Activated naive CD4-positive, alpha-beta T cell treated with anti-CD3 and anti-CD28 coated beads, Interleukin-2, amount 50 U/mL, for 24 hours (primary cell): ENCODE measurements at regions not wholly inside any gene's neighbourhood (a gene's known extent, or its start where the extent isn't known, plus 50 kb on each side); places are given as distances from the start of the nearest gene placed in this dataset.
"Not testable (repeated sequence)": the region's sequence is repeated elsewhere in the genome, so short reads cannot be mapped to it uniquely, and the experiment has no call there.

Source experiments
- H3K27ac Mint-ChIP-seq: one replicate; pipeline ENCODE4 v1.8.0; 2021; ENCODE audit warnings: mild to moderate bottlenecking, mixed read lengths
- H3K27me3 Mint-ChIP-seq: one replicate; pipeline ENCODE4 v1.8.0; 2021; ENCODE audit warnings: mixed read lengths
- H3K36me3 Mint-ChIP-seq: one replicate; pipeline ENCODE4 v1.8.0; 2021; ENCODE audit warnings: mixed read lengths
- H3K4me1 Mint-ChIP-seq: one replicate; pipeline ENCODE4 v1.8.0; 2021; ENCODE audit warnings: mixed read lengths
- H3K4me3 Mint-ChIP-seq: one replicate; pipeline ENCODE4 v1.8.0; 2021; ENCODE audit warnings: mild to moderate bottlenecking, mixed read lengths
- H3K9me3 Mint-ChIP-seq: one replicate; pipeline ENCODE4 v1.8.0; 2021; ENCODE audit warnings: mixed read lengths

- not testable (repeated sequence) for H3K36me3 Mint-ChIP-seq, H3K4me3 Mint-ChIP-seq, H3K27me3 Mint-ChIP-seq, H3K9me3 Mint-ChIP-seq, H3K27ac Mint-ChIP-seq, H3K4me1 Mint-ChIP-seq
Observed at GRCh38 chr10:47656732-47657131, 106.7 kb downstream of the SYT15B start.

GRCh38 chr10:47654161-47654560 lies 109.2 kb downstream of the SYT15B start:
- H3K9me3 Mint-ChIP-seq, H3K4me1 Mint-ChIP-seq, H3K36me3 Mint-ChIP-seq, H3K27ac Mint-ChIP-seq, H3K4me3 Mint-ChIP-seq, H3K27me3 Mint-ChIP-seq: not testable (repeated sequence)

- H3K27ac Mint-ChIP-seq, H3K36me3 Mint-ChIP-seq, H3K27me3 Mint-ChIP-seq, H3K4me1 Mint-ChIP-seq, H3K4me3 Mint-ChIP-seq, H3K9me3 Mint-ChIP-seq: not testable (repeated sequence)
Observed at GRCh38 chr10:47648594-47648993, 114.8 kb downstream of the SYT15B start.

- not testable (repeated sequence) for H3K9me3 Mint-ChIP-seq, H3K4me1 Mint-ChIP-seq, H3K27ac Mint-ChIP-seq, H3K4me3 Mint-ChIP-seq, H3K36me3 Mint-ChIP-seq, H3K27me3 Mint-ChIP-seq
Observed at GRCh38 chr10:47647523-47648101, 115.8 kb downstream of the SYT15B start.

GRCh38 chr10:47646686-47647273 lies 116.6 kb downstream of the SYT15B start:
- not testable (repeated sequence) for H3K27ac Mint-ChIP-seq, H3K27me3 Mint-ChIP-seq, H3K4me3 Mint-ChIP-seq, H3K36me3 Mint-ChIP-seq, H3K9me3 Mint-ChIP-seq, H3K4me1 Mint-ChIP-seq

- H3K4me1 Mint-ChIP-seq, H3K27ac Mint-ChIP-seq, H3K36me3 Mint-ChIP-seq, H3K27me3 Mint-ChIP-seq, H3K9me3 Mint-ChIP-seq, H3K4me3 Mint-ChIP-seq: not testable (repeated sequence)
Observed at GRCh38 chr10:47626975-47627374, 103.5 kb upstream of the AGAP9 start.

GRCh38 chr10:47622719-47623118 lies 99.3 kb upstream of the AGAP9 start:
- not testable (repeated sequence) for H3K9me3 Mint-ChIP-seq, H3K36me3 Mint-ChIP-seq, H3K4me3 Mint-ChIP-seq, H3K27ac Mint-ChIP-seq, H3K27me3 Mint-ChIP-seq, H3K4me1 Mint-ChIP-seq

GRCh38 chr10:47619300-47620012 lies 96.0 kb upstream of the AGAP9 start:
- H3K27me3 Mint-ChIP-seq, H3K27ac Mint-ChIP-seq, H3K36me3 Mint-ChIP-seq, H3K4me3 Mint-ChIP-seq, H3K9me3 Mint-ChIP-seq, H3K4me1 Mint-ChIP-seq: not testable (repeated sequence)

GRCh38 chr10:47609311-47609710 lies 85.9 kb upstream of the AGAP9 start:
- not testable (repeated sequence) for H3K4me1 Mint-ChIP-seq, H3K27ac Mint-ChIP-seq, H3K36me3 Mint-ChIP-seq, H3K9me3 Mint-ChIP-seq, H3K27me3 Mint-ChIP-seq, H3K4me3 Mint-ChIP-seq

GRCh38 chr10:47605791-47606773 lies 82.6 kb upstream of the AGAP9 start:
- H3K4me1 Mint-ChIP-seq, H3K9me3 Mint-ChIP-seq, H3K4me3 Mint-ChIP-seq, H3K27ac Mint-ChIP-seq, H3K36me3 Mint-ChIP-seq, H3K27me3 Mint-ChIP-seq: not testable (repeated sequence)

- not testable (repeated sequence) for H3K9me3 Mint-ChIP-seq, H3K27me3 Mint-ChIP-seq, H3K4me3 Mint-ChIP-seq, H3K36me3 Mint-ChIP-seq, H3K4me1 Mint-ChIP-seq, H3K27ac Mint-ChIP-seq
Observed at GRCh38 chr10:47600604-47601003, 77.2 kb upstream of the AGAP9 start.

- not testable (repeated sequence) for H3K27ac Mint-ChIP-seq, H3K27me3 Mint-ChIP-seq, H3K9me3 Mint-ChIP-seq, H3K36me3 Mint-ChIP-seq, H3K4me1 Mint-ChIP-seq, H3K4me3 Mint-ChIP-seq
Observed at GRCh38 chr10:47600127-47600526, 76.7 kb upstream of the AGAP9 start.

GRCh38 chr10:47599657-47600056 lies 76.2 kb upstream of the AGAP9 start:
- not testable (repeated sequence) for H3K9me3 Mint-ChIP-seq, H3K27me3 Mint-ChIP-seq, H3K36me3 Mint-ChIP-seq, H3K27ac Mint-ChIP-seq, H3K4me1 Mint-ChIP-seq, H3K4me3 Mint-ChIP-seq

GRCh38 chr10:47593805-47594204 lies 70.4 kb upstream of the AGAP9 start:
- H3K27ac Mint-ChIP-seq, H3K27me3 Mint-ChIP-seq, H3K4me3 Mint-ChIP-seq, H3K36me3 Mint-ChIP-seq, H3K9me3 Mint-ChIP-seq, H3K4me1 Mint-ChIP-seq: not testable (repeated sequence)

GRCh38 chr10:47593129-47593528 lies 69.7 kb upstream of the AGAP9 start:
- H3K36me3 Mint-ChIP-seq, H3K27me3 Mint-ChIP-seq, H3K27ac Mint-ChIP-seq, H3K4me3 Mint-ChIP-seq, H3K9me3 Mint-ChIP-seq, H3K4me1 Mint-ChIP-seq: not testable (repeated sequence)

- not testable (repeated sequence) for H3K4me3 Mint-ChIP-seq, H3K4me1 Mint-ChIP-seq, H3K27me3 Mint-ChIP-seq, H3K9me3 Mint-ChIP-seq, H3K36me3 Mint-ChIP-seq, H3K27ac Mint-ChIP-seq
Observed at GRCh38 chr10:47590956-47591355, 67.5 kb upstream of the AGAP9 start.
